Osteocyte (in vitro differentiated cells): ENCODE measurements at regions not wholly inside any gene's neighbourhood (a gene's known extent, or its start where the extent isn't known, plus 50 kb on each side); places are given as distances from the start of the nearest gene placed in this dataset.

ENCODE experiments used
- DNase-seq: peaks from one replicate; pipeline ENCODE4 v3.0.0; 2021; ENCODE audit warnings: mixed read lengths; ENCODE audit not compliant: unreplicated experiment; ENCODE audit errors: extremely low spot score
- H3K27ac Mint-ChIP-seq: one replicate; pipeline ENCODE4 v1.8.0; 2021; ENCODE audit warnings: mild to moderate bottlenecking, mixed read lengths; ENCODE audit not compliant: unreplicated experiment
- H3K27me3 Mint-ChIP-seq: one replicate; pipeline ENCODE4 v1.8.0; 2021; ENCODE audit warnings: mixed read lengths; ENCODE audit not compliant: unreplicated experiment
- H3K36me3 Mint-ChIP-seq: one replicate; pipeline ENCODE4 v1.8.0; 2021; ENCODE audit warnings: mixed read lengths; ENCODE audit not compliant: unreplicated experiment
- H3K4me1 Mint-ChIP-seq: one replicate; pipeline ENCODE4 v1.8.0; 2021; ENCODE audit warnings: mixed read lengths; ENCODE audit not compliant: unreplicated experiment
- H3K4me3 Mint-ChIP-seq: one replicate; pipeline ENCODE4 v1.8.0; 2021; ENCODE audit warnings: mild to moderate bottlenecking, moderate library complexity, mixed read lengths; ENCODE audit not compliant: unreplicated experiment
- H3K9me3 Mint-ChIP-seq: one replicate; pipeline ENCODE4 v1.8.0; 2021; ENCODE audit warnings: mixed read lengths; ENCODE audit not compliant: unreplicated experiment
- CTCF ChIP-seq: fragments of 200-600 bp; sonication (generic); IDR thresholded peaks from 2 replicates; pipeline ENCODE4 v1.5.0; 2021; ENCODE audit warnings: antibody characterized with exemption, mild to moderate bottlenecking, moderate library complexity

DNA sequence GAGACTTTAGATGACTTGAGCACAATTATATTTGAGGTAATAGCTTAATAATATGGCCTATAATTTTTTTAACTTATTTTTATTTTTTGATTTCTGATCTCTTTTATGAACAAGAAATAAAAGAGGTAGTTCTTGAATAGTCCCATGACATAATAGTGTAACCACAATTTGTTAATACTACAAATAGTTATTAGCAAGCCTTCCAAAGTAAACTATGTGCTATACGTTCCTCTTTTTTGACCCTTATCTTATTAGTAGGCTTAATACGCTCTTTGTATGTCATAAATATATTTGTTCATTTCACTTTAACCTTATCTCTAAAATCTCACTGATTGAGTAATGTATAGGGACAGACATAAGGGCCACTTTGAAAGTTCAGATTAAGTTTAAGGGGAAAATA, 78.7 kb upstream of the NR4A3 start:
- Mint-ChIP-seq H3K36me3 (no peaks in the 10 kb centered on the region), H3K4me3 (no peak overlapping the region), H3K27me3 (peaks cover 31% of the 10 kb centered on the region), H3K27ac (no peak overlapping the region), H3K4me1 (no peaks in the 10 kb centered on the region), H3K9me3 (no peaks in the 10 kb centered on the region)
- DNase-seq = no peak
- TF ChIP-seq CTCF = no peak

DNA sequence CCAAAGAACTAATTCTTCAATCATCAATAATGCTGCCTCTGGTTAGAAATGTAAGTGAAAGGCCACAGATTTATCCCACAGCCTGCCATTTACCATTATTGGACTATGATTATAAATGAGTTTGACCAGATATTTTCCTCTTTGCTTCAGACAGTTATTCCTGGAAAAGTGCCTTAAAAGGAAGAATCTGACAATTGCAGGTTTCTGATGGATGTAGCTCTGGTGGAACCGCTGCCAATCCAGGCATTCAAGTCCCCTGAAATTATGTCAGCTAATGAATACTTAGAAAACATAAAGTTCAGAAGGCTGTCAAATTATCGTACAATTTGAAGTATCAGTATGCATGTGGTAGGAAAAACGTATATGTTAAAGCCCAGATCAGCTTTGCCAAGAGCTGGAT, 78.2 kb upstream of the NR4A3 start:
- Mint-ChIP-seq H3K27ac (no peak overlapping the region), H3K4me1 (no peaks in the 10 kb centered on the region), H3K36me3 (no peaks in the 10 kb centered on the region), H3K27me3 (peaks cover 29% of the 10 kb centered on the region), H3K9me3 (no peaks in the 10 kb centered on the region), H3K4me3 (no peak overlapping the region)
- no peak for TF ChIP-seq CTCF
- no peak for DNase-seq

GRCh38 chr9:99744132-99744531, 77.6 kb upstream of the NR4A3 start:
- Mint-ChIP-seq H3K4me1 (no peaks in the 10 kb centered on the region), H3K27ac (no peak overlapping the region), H3K36me3 (no peaks in the 10 kb centered on the region), H3K4me3 (no peak overlapping the region), H3K9me3 (no peaks in the 10 kb centered on the region), H3K27me3 (peaks cover 29% of the 10 kb centered on the region)
- no peak for TF ChIP-seq CTCF
- no peak for DNase-seq

- TF ChIP-seq CTCF = no peak
- DNase-seq = no peak
- H3K27me3 Mint-ChIP-seq = peaks cover 27% of the 10 kb centered on the region
- no peaks in the 10 kb centered on the region for H3K4me1 Mint-ChIP-seq
- no peaks in the 10 kb centered on the region for H3K36me3 Mint-ChIP-seq
- H3K9me3 Mint-ChIP-seq = no peaks in the 10 kb centered on the region
- H3K4me3 Mint-ChIP-seq = no peak overlapping the region
- no peak overlapping the region for H3K27ac Mint-ChIP-seq
Observed at GRCh38 chr9:99745085-99745484, 76.6 kb upstream of the NR4A3 start.

DNA sequence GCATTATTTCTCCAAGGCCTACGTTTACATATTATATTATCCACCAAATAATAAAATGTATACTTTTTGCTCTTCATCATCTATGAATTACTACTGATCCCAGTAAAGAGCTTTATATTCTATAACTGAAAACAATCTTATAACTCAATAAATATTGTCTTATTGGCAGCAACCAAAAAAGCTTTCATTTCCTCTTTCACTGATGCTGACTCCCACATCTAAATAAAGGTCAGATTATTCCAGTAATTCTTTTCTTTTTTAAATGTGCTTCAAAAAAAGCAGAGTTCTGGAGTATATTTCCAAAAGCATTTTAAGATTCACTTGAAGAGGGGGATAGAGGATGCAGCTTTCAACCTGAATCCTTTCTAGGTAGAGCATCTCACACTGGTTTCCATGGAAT, 75.3 kb upstream of the NR4A3 start:
- TF ChIP-seq CTCF = no peak
- Mint-ChIP-seq H3K27me3 (peaks cover 21% of the 10 kb centered on the region), H3K4me1 (no peaks in the 10 kb centered on the region), H3K27ac (no peak overlapping the region), H3K4me3 (no peak overlapping the region), H3K9me3 (no peaks in the 10 kb centered on the region), H3K36me3 (no peaks in the 10 kb centered on the region)
- DNase-seq = no peak
